ENCODE measurements at regions not wholly inside any gene's neighbourhood (a gene's known extent, or its start where the extent isn't known, plus 50 kb on each side); places are given as distances from the start of the nearest gene placed in this dataset.

- no peak for DNase-seq (ENCODE audit: low spot score)
Observed at GRCh38 chr4:151987606-151988005, 226.8 kb upstream of the GATB start.

DNA sequence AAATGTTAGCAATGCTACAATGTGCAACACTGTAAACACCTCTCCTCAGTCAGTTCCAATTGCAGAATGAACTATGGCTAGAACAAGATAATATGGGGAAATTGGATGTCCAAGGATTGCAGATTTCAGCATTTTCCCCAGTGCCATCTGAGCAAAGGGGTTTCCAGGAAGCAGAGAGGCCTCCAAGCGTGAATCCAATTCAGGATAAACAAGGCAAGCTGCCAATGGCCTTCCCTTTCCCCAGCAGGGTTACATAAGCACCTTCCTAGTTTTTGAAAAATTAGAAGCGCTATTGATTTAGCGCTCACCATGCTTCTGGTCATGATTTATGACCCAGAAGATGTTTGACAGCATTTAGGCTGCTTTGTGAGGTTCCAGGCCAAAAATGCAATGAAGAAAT, 223.0 kb upstream of the GATB start:
- no peak for DNase-seq (ENCODE audit: low spot score)

DNA sequence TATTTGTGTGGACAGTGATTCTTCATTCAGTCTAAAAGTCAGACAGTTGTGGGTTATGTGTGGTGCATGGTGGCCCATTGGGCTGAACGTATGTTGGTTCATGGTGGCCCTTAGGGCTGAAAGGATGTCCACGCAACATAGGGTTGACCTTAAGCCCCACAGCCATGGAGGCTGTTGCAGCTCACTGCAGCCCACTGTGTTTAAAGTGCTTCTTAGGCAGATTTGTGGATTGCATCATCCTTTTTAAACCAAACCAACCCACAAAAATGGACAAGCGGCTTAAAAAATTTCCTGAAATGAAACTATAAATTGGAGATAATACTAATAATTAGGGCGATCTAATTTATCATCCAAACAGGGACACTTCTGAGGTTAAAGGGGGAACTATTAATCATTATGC, 219.0 kb upstream of the GATB start:
- DNase-seq (ENCODE audit: low spot score), result no peak

DNA sequence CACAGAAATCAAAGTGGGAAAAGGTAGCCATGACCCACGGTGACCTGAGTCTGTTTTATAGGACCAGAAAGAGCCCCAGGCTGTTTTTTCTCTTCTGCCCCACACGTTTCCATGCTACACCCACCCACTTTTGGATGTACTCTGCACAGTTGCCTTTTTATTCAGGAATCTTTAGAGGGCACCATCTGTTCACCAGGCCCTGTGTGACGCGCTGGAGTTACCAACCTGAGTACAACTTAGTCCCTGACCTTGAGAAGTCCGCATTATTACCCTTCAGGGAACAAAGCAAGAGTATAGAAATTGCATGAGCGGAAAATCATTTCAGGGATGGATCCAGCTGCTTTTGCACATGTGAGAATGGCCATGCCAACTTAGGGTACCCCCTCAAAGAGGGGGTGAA, 207.8 kb upstream of the GATB start:
- no peak for DNase-seq (ENCODE audit: low spot score)

DNA sequence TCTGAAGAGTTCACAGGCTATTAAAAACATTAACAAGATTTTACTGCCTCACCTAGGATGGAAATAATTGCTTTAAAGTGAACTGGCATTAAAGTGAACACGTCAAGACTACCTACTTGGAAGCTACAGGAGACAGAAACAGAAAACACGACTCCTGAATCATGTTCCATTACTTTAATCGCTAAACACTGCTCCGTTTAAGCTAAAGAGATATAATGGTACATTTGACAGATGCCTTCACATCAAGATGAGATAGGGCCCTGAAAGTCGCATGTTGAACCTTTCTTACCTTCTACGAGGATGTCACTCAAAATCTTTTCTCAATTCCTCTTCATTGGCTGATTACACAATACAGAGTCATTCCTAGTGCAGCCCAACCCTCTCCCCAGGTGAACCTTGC, 206.3 kb upstream of the GATB start:
- no peak for DNase-seq (ENCODE audit: low spot score)

DNA sequence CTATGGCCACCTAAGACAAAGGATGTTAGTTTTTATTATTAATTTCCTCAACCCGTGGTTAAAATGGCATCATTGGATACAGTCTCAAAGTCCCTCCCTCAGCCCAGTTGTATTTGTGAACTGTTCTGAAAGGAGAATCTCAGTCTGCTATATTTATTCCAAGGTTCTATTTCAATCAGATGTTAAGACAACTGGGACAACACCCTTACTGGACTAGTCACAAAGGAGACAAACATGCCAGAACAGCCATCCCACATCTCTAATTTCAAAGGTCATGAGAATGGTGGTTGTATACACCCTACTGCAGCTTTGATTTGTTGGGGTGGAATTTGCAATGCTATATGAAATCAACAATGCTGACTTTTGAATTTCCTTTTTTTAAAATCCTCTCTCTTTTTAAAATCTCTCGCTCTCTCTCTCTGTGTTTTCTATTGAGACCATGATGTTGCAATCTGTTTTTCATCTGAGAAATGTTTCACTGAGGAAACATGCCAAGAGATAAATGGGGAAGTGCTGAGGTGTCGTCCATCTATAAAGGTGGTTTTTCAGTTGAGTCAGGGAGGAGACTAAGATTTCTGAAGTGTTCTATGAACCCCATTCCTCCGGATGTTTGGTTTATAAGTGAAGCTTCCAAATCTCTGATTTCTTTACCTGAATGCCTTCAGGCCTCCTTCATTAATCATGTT, 201.5 kb upstream of the GATB start:
- no peak for DNase-seq (ENCODE audit: low spot score)

DNA sequence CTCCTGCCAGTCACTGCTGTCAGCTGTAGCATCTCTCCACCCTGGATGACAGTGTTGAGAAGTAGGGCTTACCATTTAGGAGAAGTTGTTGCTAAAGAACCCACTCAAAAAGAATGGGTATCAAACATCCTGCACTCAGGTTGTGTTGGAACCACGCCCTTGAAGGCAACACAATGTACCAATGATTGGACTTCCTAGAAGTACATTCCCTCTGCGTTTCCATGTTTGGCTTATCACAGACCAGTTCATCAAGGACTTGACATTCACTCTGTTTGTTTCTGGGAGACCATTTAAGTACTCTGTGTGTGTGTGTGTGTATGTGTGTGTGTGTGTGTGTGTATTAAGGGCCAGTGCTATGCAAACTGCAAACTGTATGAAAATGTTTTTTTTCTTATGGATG, 200.6 kb upstream of the GATB start:
- no peak for DNase-seq (ENCODE audit: low spot score)

DNA sequence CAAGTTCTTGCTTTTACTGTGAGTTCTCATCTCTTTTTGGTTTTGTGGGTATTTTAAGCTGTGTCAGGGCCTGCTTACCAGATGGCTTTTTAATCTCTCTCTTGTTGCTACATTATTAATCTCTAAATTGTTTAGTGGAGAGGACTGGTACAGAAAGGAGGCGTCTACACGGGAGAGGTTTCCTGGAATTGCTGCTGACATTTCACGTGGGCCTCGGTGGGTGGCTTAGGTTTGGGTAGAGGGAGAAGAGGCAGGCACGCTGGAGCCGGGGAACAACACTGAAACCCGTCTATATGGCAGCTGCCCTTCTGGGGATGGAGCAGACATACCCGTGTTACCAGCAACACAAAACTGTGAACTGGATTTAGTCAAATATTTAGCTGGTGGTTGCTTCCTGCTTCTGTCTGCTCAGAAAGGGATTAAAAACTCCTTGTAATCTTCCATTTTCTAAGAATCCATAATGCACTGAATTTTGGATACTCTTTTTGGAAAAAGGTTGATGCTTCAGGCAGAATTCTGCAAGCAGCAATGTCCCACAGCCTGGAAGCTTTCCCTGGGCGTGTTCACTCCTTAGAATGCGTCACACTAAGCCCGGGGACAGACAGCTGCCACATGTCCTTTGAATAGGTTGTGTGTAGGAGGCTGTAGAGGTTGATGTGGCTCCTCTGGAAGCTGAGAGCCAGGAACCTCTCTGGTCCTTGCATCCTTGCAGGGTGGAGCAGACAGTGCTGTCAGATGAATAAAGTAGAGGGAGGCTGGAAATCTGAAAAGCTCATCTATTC, 199.8 kb upstream of the GATB start:
- DNase-seq (ENCODE audit: low spot score), result no peak

GRCh38 chr4:151957153-151957552, 196.3 kb upstream of the GATB start:
- no peak for DNase-seq (ENCODE audit: low spot score)

- no peak for DNase-seq (ENCODE audit: low spot score)
Observed at GRCh38 chr4:151955721-151956380, 195.0 kb upstream of the GATB start.

DNA sequence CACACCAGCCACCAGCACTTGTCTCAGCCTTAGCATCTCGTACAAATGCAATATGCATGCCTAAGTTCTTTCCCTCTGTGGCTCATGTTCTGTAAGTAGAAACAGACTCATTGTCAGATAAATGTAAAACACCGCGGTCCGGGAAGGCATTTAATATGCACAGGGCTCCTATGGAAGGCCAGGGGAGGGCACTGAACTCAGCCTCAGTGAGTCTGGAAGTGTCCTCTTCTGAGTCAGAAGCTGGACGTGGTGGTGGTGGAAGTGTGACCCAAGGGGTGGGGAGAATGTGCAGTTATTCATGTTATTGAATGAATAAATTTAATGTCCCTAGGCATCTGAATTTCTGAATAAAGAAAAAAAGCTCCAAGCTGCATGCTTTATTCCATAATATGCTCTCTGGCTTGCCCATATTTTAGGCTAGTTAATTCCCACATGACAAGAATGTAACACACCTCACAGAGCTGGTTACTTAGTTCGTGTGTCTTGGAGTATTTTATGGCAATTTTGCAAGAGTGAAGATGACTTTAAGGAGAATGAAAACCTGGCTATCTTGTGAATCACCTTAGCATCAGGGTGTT, 193.1 kb upstream of the GATB start:
- no peak for DNase-seq (ENCODE audit: low spot score)

DNA sequence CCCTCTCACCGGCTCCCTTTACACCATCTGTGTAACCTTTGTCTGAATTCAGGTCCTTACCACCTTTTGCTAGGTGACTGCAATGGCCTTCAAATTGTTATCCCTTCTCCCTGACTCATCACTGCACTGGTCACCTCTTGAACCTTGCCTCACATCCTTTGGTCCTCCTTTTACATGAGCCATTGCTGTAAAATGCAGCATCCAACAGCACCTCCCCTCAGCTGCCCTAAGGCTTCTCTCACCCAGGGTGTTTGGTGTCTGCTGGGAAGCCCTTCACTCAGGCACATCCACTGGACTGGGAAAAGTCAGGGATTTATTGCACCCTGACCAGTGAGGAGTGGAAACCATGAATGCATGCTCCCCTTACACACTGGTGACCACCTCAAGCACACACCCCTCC, 192.5 kb upstream of the GATB start:
- DNase-seq (ENCODE audit: low spot score), result no peak

DNA sequence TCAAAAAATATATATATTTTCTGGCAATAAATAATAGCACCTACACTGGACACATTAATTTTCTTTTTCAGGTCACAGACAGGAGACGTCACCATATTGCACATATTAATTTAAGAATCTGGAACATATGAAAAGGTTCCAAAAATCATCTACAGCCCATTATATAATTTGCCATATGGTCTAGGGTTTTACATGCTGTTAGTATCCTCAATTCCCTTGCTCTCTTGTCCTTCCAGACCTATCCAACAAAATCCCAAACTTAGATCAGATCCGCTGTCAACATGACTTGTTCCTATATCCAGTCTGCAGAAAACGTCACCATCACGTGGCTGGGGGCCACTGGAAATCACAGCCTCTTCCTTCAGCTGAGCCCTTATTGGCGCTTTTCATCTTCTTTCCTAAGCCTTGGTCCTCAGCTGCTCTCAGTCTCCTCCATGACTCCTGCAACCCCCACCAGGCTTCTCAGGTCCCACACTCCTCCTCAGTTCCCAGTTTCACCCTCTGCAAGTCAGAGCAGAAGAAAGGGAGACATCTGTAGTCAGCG, 192.0 kb upstream of the GATB start:
- DNase-seq (ENCODE audit: low spot score), result no peak

DNA sequence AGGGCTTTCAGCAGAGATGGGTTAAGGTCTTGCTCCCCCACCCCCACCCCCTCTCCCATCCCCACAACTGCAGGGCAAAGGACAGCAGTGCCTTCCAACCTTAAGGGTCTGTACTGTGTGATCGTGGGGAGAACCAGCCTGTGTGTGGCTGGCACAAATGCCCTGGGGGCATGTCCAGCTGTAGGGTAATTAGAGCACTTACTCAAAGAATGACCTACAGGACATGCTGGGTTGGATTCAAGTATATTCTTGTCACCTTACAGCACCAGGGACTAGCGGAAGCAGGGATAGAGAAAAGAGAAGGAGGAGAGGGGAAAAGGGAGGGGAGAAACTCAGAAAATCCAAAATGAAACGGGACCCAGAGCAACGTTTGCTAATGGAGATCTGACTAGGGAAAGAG, 191.3 kb upstream of the GATB start:
- DNase-seq (ENCODE audit: low spot score), result no peak

DNA sequence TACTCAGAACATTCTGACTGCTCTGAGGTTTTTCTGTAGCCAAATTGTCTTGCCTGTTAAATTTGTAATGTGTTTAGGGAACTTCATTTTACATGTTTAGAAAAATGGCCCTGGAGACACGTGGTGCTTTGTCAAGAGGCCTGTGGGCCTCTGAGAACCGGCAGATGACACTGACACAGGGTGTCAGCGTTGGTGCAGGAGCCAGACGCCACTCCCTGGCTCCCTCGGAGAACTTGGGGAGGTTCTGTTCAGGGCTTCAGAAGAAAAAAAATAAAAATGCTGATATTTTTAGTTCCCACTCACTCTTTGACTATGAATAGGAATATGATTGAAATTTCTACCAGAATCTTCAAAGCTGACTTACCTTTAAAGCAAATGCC, 190.9 kb upstream of the GATB start:
- DNase-seq (ENCODE audit: low spot score), result no peak

- no peak for DNase-seq (ENCODE audit: low spot score)
Observed at GRCh38 chr4:151950993-151951670, 190.3 kb upstream of the GATB start.

DNA sequence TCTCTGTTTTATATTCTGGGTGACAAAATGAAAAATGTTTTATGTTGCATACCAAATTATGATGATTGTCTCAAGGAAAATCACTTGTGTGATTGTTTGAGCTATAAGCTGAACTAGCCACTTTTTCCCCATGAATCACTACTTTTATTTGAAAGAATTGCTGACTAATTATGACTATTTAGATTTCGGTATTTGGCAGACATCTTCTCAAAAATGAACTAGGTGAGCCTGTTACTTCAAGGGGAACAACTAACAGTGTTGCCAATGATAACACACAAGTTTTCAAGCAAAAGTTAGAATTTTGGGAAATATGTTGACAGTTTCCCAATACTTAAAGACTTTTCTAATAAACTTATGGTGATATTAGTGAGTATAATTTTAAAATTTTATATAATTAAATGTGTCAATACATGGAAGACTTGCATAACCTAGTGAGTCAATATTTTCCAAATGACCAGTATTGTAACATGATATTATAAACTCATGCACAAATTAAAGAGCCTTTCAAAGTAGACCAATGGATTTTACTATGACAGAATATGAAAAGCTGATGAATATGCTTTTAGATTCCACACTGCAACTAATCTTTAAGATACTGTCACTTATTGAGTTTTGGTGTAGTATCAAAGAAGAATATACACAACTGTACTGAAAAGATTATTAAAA, 187.7 kb upstream of the GATB start:
- no peak for DNase-seq (ENCODE audit: low spot score)

- DNase-seq (ENCODE audit: low spot score), result no peak
Observed at GRCh38 chr4:151946718-151947117, 185.9 kb upstream of the GATB start.

- DNase-seq (ENCODE audit: low spot score), result no peak
Observed at GRCh38 chr4:151942971-151943370, 182.2 kb upstream of the GATB start.

DNA sequence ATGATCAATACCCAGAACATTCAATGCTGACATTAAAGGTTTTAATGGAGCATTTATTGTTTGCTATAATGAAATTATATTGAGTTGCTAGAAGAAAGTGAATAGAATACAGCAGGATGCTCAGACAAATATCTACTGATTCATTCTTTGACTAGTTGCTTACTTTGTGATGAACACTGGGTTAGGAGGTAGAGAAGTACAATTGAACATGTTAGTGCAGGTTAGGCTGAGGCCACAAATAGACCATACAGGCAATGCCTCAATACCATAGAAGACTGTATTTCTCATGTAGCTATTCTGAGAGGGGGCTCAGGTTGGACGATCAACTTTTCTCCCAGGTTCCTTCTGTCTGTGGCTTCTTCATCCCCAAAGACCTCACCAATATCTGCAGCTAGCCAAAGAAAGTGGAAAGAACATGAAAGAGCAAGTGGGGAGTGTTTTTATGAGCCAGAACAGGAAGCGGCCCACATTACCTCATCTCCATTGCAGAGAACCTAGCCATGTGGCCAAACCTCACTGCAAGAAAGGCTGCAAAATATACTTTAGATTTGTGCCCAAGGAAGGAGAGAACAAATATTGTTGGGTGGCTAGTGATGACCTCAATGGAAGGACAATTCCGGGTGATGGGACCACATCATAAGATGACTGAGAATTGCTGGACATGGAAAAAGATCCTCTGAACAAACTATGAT, 180.3 kb upstream of the GATB start:
- no peak for DNase-seq (ENCODE audit: low spot score)

- DNase-seq (ENCODE audit: low spot score), result no peak
Observed at GRCh38 chr4:151940291-151940690, 179.5 kb upstream of the GATB start.

Measured in HuH-7.5 (cell line).